CD14-positive monocyte (primary cell): ENCODE measurements at regions not wholly inside any gene's neighbourhood (a gene's known extent, or its start where the extent isn't known, plus 50 kb on each side); places are given as distances from the start of the nearest gene placed in this dataset.

Experiments
- DNase-seq, 3 donors: peaks; one replicate each; pipeline ENCODE4 v3.0.0-alpha.2; 2011 to 2022
- H2AFZ ChIP-seq: 2 replicates; pipeline ENCODE4 v1.6.0; 2012; ENCODE audit warnings: mild to moderate bottlenecking, low read depth, low read length, inconsistent platforms; ENCODE audit not compliant: insufficient read depth, poor library complexity, severe bottlenecking
- H3K27ac ChIP-seq, 2 donors: 1 replicate in 1 of 2; 2 replicates in 1 of 2; pipeline ENCODE4 v1.5.1; 2012 to 2013; ENCODE audit warnings: low read length in 2 of 2, control low read depth in 1 of 2, inconsistent platforms in 1 of 2, low read depth in 1 of 2, mild to moderate bottlenecking in 1 of 2
- H3K27me3 ChIP-seq, 2 donors: one replicate each; pipeline versions ENCODE4 v1.6.0 to v1.6.1; 2011 to 2013; ENCODE audit warnings: low read length in 2 of 2; ENCODE audit not compliant: control insufficient read depth in 2 of 2, insufficient read depth in 2 of 2
- H3K36me3 ChIP-seq, 2 donors: replicated peaks in 1 of 2; 1 replicate in 1 of 2; 2 replicates in 1 of 2; pipeline versions ENCODE4 v1.5.1 to v1.6.1; 2012 to 2013; ENCODE audit warnings: low read length in 2 of 2, control low read depth in 1 of 2, inconsistent platforms in 1 of 2, mild to moderate bottlenecking in 1 of 2; ENCODE audit not compliant: insufficient read depth in 2 of 2, control insufficient read depth in 1 of 2
- H3K4me1 ChIP-seq, 2 donors: 1 replicate in 1 of 2; 2 replicates in 1 of 2; pipeline versions ENCODE4 v1.5.1 to v1.6.1; 2012 to 2013; ENCODE audit warnings: low read length in 2 of 2, control low read depth in 1 of 2, inconsistent platforms in 1 of 2, mild to moderate bottlenecking in 1 of 2, moderate library complexity in 1 of 2; ENCODE audit not compliant: insufficient read depth in 2 of 2, control insufficient read depth in 1 of 2
- H3K4me2 ChIP-seq: replicated peaks from 2 replicates; pipeline ENCODE3; 2012; ENCODE audit warnings: low read length, moderate library complexity, mild to moderate bottlenecking; ENCODE audit not compliant: poor library complexity, severe bottlenecking; ENCODE audit errors: extremely low read depth
- H3K4me3 ChIP-seq, 3 experiments: fragments of 200-600 bp in 1 of 3; sonication (generic) in 1 of 3; replicated peaks in 1 of 3; 1 replicate in 2 of 3; 2 replicates in 1 of 3; pipeline ENCODE4 v1.5.1; 2011 to 2013; ENCODE audit warnings: low read length in 3 of 3, mild to moderate bottlenecking in 3 of 3, control low read depth in 2 of 3, low read depth in 2 of 3, inconsistent platforms in 1 of 3, moderate library complexity in 1 of 3
- H3K79me2 ChIP-seq: 2 replicates; pipeline ENCODE4 v1.6.0; 2012; ENCODE audit warnings: mild to moderate bottlenecking, control low read depth, inconsistent platforms, low read length, moderate library complexity; ENCODE audit not compliant: insufficient read depth
- H3K9ac ChIP-seq: 2 replicates; pipeline ENCODE4 v1.6.0; 2017; ENCODE audit warnings: low read length, mild to moderate bottlenecking; ENCODE audit not compliant: insufficient read depth, poor library complexity, severe bottlenecking
- H3K9me3 ChIP-seq, 2 donors: replicated peaks in 1 of 2; 1 replicate in 1 of 2; 2 replicates in 1 of 2; pipeline versions ENCODE4 v1.5.1 to v1.6.1; 2012 to 2013; ENCODE audit warnings: low read length in 2 of 2, control low read depth in 1 of 2; ENCODE audit not compliant: control insufficient read depth in 1 of 2, insufficient read depth in 1 of 2
- H4K20me1 ChIP-seq: 2 replicates; pipeline ENCODE4 v1.6.0; 2012; ENCODE audit warnings: mild to moderate bottlenecking, low read length, control low read depth, moderate library complexity; ENCODE audit not compliant: insufficient read depth
- H3K27ac Mint-ChIP-seq, 7 donors: one replicate each; pipeline ENCODE4 v1.8.0; 2020; ENCODE audit warnings: mild to moderate bottlenecking in 7 of 7, mixed read lengths in 7 of 7, moderate library complexity in 6 of 7, inconsistent platforms in 2 of 7
- H3K27me3 Mint-ChIP-seq, 3 donors: one replicate each; pipeline ENCODE4 v1.8.0; 2021 to 2022; ENCODE audit warnings: low read depth in 3 of 3, mild to moderate bottlenecking in 3 of 3, mixed read lengths in 3 of 3, moderate library complexity in 3 of 3, inconsistent platforms in 1 of 3
- H3K36me3 Mint-ChIP-seq, 2 donors: one replicate each; pipeline ENCODE4 v1.8.0; 2020; ENCODE audit warnings: mixed read lengths in 2 of 2, inconsistent platforms in 1 of 2, mild to moderate bottlenecking in 1 of 2
- H3K4me1 Mint-ChIP-seq: one replicate; pipeline ENCODE4 v1.8.0; 2020; ENCODE audit warnings: mild to moderate bottlenecking, mixed read lengths
- H3K4me3 Mint-ChIP-seq, 2 donors: one replicate each; pipeline ENCODE4 v1.8.0; 2020; ENCODE audit warnings: mild to moderate bottlenecking in 2 of 2, mixed read lengths in 2 of 2, moderate library complexity in 1 of 2
- H3K9me3 Mint-ChIP-seq, 7 donors: one replicate each; pipeline ENCODE4 v1.8.0; 2020 to 2022; ENCODE audit warnings: mixed read lengths in 7 of 7, mild to moderate bottlenecking in 6 of 7, moderate library complexity in 6 of 7, inconsistent platforms in 2 of 7
- CTCF ChIP-seq: fragments of 200-600 bp; IDR thresholded peaks from one replicate; pipeline ENCODE4 v1.8.0; 2022; ENCODE audit warnings: antibody characterized with exemption, mild to moderate bottlenecking
- WGBS: methylation state at CpG from one replicate; pipeline ENCODE4 v1.1.5; 2013; ENCODE audit warnings: missing lambda C conversion rate; ENCODE audit not compliant: insufficient coverage; 5-methylcytosine and 5-hydroxymethylcytosine counted together
- intact Hi-C, 2 donors: fragments of 100-400 bp; cut with micrococcal nuclease; formaldehyde crosslinking; loops; one replicate each; pipeline versions ENCODE4 v1.15.0 to v1.15.1; 2023

GRCh38 chr12:90015228-90015627, 306.6 kb upstream of the ATP2B1 start:
- Histone ChIP-seq H3K27me3 (no peaks in the 10 kb centered on the region), H3K27ac (no peak overlapping the region), H3K4me3 (no peak overlapping the region), H3K9ac (no peak overlapping the region), H3K4me2 (no peak overlapping the region), H3K36me3 (no peaks in the 10 kb centered on the region), H2AFZ (no peak overlapping the region), H3K4me1 (no peaks in the 10 kb centered on the region), H4K20me1 (no peaks in the 10 kb centered on the region), H3K9me3 (no peaks in the 10 kb centered on the region), H3K79me2 (no peaks in the 10 kb centered on the region)
- TF ChIP-seq CTCF: no peak
- no peaks in the 10 kb centered on the region for H3K9me3 Mint-ChIP-seq
- no peak overlapping the region for H3K27ac Mint-ChIP-seq
- H3K4me3 Mint-ChIP-seq: no peak overlapping the region
- WGBS: 100% methylated on average over 1 of the region's 1 CpG
- DNase-seq: no peak
- H3K36me3 Mint-ChIP-seq: no peaks in the 10 kb centered on the region
- no peaks in the 10 kb centered on the region for H3K4me1 Mint-ChIP-seq
- H3K27me3 Mint-ChIP-seq: peaks cover 0 to 2% (median 0%) of the 10 kb centered on the region in 3 donors
- intact Hi-C loops: no loop called here

- intact Hi-C loops: no loop called here
- peaks cover 0 to 2% (median 0%) of the 10 kb centered on the region in 3 donors for H3K27me3 Mint-ChIP-seq
- no peaks in the 10 kb centered on the region for H3K27me3 ChIP-seq
- H3K4me1 ChIP-seq: no peaks in the 10 kb centered on the region
- no peak overlapping the region for H3K4me2 ChIP-seq
- H3K4me3 ChIP-seq: no peak overlapping the region
- peak; percentile 1 to 19 (median 4) for DNase-seq
- no peaks in the 10 kb centered on the region for H3K79me2 ChIP-seq
- H3K27ac Mint-ChIP-seq: no peak overlapping the region
- no peak overlapping the region for H3K27ac ChIP-seq
- H3K4me3 Mint-ChIP-seq: no peak overlapping the region
- no peak for TF ChIP-seq CTCF
- no peaks in the 10 kb centered on the region for H3K36me3 ChIP-seq
- no peaks in the 10 kb centered on the region for H3K9me3 Mint-ChIP-seq
- H3K36me3 Mint-ChIP-seq: no peaks in the 10 kb centered on the region
- H2AFZ ChIP-seq: no peak overlapping the region
- H4K20me1 ChIP-seq: no peaks in the 10 kb centered on the region
- no peaks in the 10 kb centered on the region for H3K4me1 Mint-ChIP-seq
- no peaks in the 10 kb centered on the region for H3K9me3 ChIP-seq
- H3K9ac ChIP-seq: no peak overlapping the region
Observed at GRCh38 chr12:90013409-90013808, 304.8 kb upstream of the ATP2B1 start.
